ENCODE measurements at regions not wholly inside any gene's neighbourhood (a gene's known extent, or its start where the extent isn't known, plus 50 kb on each side); places are given as distances from the start of the nearest gene placed in this dataset.
"Not testable (repeated sequence)": the region's sequence is repeated elsewhere in the genome, so short reads cannot be mapped to it uniquely, and the experiment has no call there.

GRCh38 chr3:153785901-153786300, 335.3 kb upstream of the ARHGEF26 start:
- Histone ChIP-seq H3K27me3 (ENCODE audit: control insufficient read depth, insufficient read depth, low read length) (no peaks in the 10 kb centered on the region), H3K4me3 (ENCODE audit: low read depth in 2 of 2, low read length in 2 of 2) (no peak overlapping the region), H3K4me1 (ENCODE audit: control insufficient read depth, insufficient read depth, low read length) (no peaks in the 10 kb centered on the region), H3K36me3 (ENCODE audit: control insufficient read depth, insufficient read depth, low read length) (no peaks in the 10 kb centered on the region), H3K9me3 (ENCODE audit: control insufficient read depth, insufficient read depth, low read depth, low read length) (no peaks in the 10 kb centered on the region), H3K27ac (ENCODE audit: low read length) (no peak overlapping the region)
- TF ChIP-seq, protein P1, sequence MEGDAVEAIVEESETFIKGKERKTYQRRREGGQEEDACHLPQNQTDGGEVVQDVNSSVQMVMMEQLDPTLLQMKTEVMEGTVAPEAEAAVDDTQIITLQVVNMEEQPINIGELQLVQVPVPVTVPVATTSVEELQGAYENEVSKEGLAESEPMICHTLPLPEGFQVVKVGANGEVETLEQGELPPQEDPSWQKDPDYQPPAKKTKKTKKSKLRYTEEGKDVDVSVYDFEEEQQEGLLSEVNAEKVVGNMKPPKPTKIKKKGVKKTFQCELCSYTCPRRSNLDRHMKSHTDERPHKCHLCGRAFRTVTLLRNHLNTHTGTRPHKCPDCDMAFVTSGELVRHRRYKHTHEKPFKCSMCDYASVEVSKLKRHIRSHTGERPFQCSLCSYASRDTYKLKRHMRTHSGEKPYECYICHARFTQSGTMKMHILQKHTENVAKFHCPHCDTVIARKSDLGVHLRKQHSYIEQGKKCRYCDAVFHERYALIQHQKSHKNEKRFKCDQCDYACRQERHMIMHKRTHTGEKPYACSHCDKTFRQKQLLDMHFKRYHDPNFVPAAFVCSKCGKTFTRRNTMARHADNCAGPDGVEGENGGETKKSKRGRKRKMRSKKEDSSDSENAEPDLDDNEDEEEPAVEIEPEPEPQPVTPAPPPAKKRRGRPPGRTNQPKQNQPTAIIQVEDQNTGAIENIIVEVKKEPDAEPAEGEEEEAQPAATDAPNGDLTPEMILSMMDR (IDR thresholded peaks at IDR 0.05): peak; percentile 23; the same call in 1 of the 2 replicates
- no peak for TF ChIP-seq SIN3A (IDR thresholded peaks at IDR 0.05; ENCODE audit: borderline replicate concordance, insufficient read depth, low read depth, low read length)
- in situ Hi-C loops (cut with HindIII; ENCODE audit: low pct_unique_long_range_greater_than_20kb, low sequenced_read_pairs): no loop called here
- no TSS peak for BruUV-seq (replicated peaks)
- ChIA-PET CTCF (no interaction called here), POLR2A (no interaction called here)
- DNase-seq (ENCODE audit: low read depth, low spot score): no peak
- ATAC-seq: no peak
- intact Hi-C loops (cut with micrococcal nuclease; ENCODE audit: unreplicated experiment): no loop called here

GRCh38 chr3:153789380-153789779, 331.8 kb upstream of the ARHGEF26 start:
- DNase-seq (ENCODE audit: low read depth, low spot score) (no peak), ATAC-seq (no peak)
- Histone ChIP-seq H3K27me3 (ENCODE audit: control insufficient read depth, insufficient read depth, low read length) (no peaks in the 10 kb centered on the region), H3K4me1 (ENCODE audit: control insufficient read depth, insufficient read depth, low read length) (no peaks in the 10 kb centered on the region), H3K4me3 (ENCODE audit: low read depth in 2 of 2, low read length in 2 of 2) (no peak overlapping the region), H3K36me3 (ENCODE audit: control insufficient read depth, insufficient read depth, low read length) (no peaks in the 10 kb centered on the region), H3K9me3 (ENCODE audit: control insufficient read depth, insufficient read depth, low read depth, low read length) (no peaks in the 10 kb centered on the region), H3K27ac (ENCODE audit: low read length) (no peak overlapping the region)
- BruUV-seq (replicated peaks): no TSS peak
- in situ Hi-C loops (cut with HindIII; ENCODE audit: low pct_unique_long_range_greater_than_20kb, low sequenced_read_pairs) (no loop called here), intact Hi-C loops (cut with micrococcal nuclease; ENCODE audit: unreplicated experiment) (no loop called here)
- ChIA-PET POLR2A (no interaction called here), CTCF (no interaction called here)
- TF ChIP-seq SIN3A (IDR thresholded peaks at IDR 0.05; ENCODE audit: borderline replicate concordance, insufficient read depth, low read depth, low read length): no peak
- TF ChIP-seq, protein P1 (IDR thresholded peaks at IDR 0.05): no peak
- TF ChIP-seq, protein P2, sequence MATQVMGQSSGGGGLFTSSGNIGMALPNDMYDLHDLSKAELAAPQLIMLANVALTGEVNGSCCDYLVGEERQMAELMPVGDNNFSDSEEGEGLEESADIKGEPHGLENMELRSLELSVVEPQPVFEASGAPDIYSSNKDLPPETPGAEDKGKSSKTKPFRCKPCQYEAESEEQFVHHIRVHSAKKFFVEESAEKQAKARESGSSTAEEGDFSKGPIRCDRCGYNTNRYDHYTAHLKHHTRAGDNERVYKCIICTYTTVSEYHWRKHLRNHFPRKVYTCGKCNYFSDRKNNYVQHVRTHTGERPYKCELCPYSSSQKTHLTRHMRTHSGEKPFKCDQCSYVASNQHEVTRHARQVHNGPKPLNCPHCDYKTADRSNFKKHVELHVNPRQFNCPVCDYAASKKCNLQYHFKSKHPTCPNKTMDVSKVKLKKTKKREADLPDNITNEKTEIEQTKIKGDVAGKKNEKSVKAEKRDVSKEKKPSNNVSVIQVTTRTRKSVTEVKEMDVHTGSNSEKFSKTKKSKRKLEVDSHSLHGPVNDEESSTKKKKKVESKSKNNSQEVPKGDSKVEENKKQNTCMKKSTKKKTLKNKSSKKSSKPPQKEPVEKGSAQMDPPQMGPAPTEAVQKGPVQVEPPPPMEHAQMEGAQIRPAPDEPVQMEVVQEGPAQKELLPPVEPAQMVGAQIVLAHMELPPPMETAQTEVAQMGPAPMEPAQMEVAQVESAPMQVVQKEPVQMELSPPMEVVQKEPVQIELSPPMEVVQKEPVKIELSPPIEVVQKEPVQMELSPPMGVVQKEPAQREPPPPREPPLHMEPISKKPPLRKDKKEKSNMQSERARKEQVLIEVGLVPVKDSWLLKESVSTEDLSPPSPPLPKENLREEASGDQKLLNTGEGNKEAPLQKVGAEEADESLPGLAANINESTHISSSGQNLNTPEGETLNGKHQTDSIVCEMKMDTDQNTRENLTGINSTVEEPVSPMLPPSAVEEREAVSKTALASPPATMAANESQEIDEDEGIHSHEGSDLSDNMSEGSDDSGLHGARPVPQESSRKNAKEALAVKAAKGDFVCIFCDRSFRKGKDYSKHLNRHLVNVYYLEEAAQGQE (IDR thresholded peaks at IDR 0.05; ENCODE audit: insufficient read depth in 1 of 2, low read depth in 2 of 2, low read length in 1 of 2): no peak
- no peak for TF ChIP-seq TCF7L2 (IDR thresholded peaks at IDR 0.05; ENCODE audit: low read depth, low read length)

GRCh38 chr3:153797056-153797455, 324.1 kb upstream of the ARHGEF26 start:
- H3K9me3 ChIP-seq (ENCODE audit: control insufficient read depth, insufficient read depth, low read depth, low read length); H3K4me3 ChIP-seq (ENCODE audit: low read depth in 2 of 2, low read length in 2 of 2); in situ Hi-C loops (cut with HindIII; ENCODE audit: low pct_unique_long_range_greater_than_20kb, low sequenced_read_pairs); H3K4me1 ChIP-seq (ENCODE audit: control insufficient read depth, insufficient read depth, low read length); ATAC-seq; H3K36me3 ChIP-seq (ENCODE audit: control insufficient read depth, insufficient read depth, low read length); H3K27me3 ChIP-seq (ENCODE audit: control insufficient read depth, insufficient read depth, low read length); CTCF ChIA-PET; intact Hi-C loops (cut with micrococcal nuclease; ENCODE audit: unreplicated experiment); H3K27ac ChIP-seq (ENCODE audit: low read length); POLR2A ChIA-PET; BruUV-seq (replicated peaks); DNase-seq (ENCODE audit: low read depth, low spot score): not testable (repeated sequence)

Data from Panc1 (cell line).